Erythroblast (primary cell): ENCODE measurements at regions not wholly inside any gene's neighbourhood (a gene's known extent, or its start where the extent isn't known, plus 50 kb on each side); places are given as distances from the start of the nearest gene placed in this dataset.

ENCODE experiments used
- GATA1 ChIP-seq: IDR thresholded peaks from 2 replicates; pipeline ENCODE4 v1.6.1; 2011; ENCODE audit warnings: low read depth, mild to moderate bottlenecking, control low read depth, low read length, moderate library complexity
- POLR2A ChIP-seq: IDR thresholded peaks from 2 replicates; pipeline ENCODE4 v1.6.1; 2011; ENCODE audit warnings: mild to moderate bottlenecking, low read length

- TF ChIP-seq POLR2A: no peak
- TF ChIP-seq GATA1: no peak
Measured at GRCh38 chr1:239254999-239255398, 131.4 kb upstream of the CHRM3 start.
